ENCODE measurements at regions not wholly inside any gene's neighbourhood (a gene's known extent, or its start where the extent isn't known, plus 50 kb on each side); places are given as distances from the start of the nearest gene placed in this dataset.

DNA sequence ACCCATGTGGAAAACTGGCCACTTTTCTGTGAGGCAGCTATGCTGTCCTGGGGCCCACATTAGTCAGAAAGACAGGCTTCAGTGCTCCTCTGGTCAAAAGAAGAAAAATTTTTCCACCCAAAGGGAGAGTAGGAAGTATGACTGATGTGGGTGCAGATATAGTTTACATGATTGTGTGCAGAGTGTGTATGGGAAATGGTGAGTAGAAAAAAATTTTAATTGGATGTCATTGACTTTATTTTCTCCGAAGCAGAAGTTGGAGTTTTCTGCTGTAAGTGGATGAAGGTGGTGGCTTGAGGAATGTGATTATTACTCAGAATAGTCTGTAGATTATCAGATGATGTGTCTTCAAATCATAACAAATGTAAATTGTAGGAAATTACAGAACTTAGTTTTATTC, 241.5 kb upstream of the IGFBP7 start:
- no peaks in the 10 kb centered on the region for H4K20me1 ChIP-seq (ENCODE audit: insufficient read depth, low read length)
- TF ChIP-seq PAX8 (CRISPR knock-in tag; IDR thresholded peaks at IDR 0.05; ENCODE audit: borderline replicate concordance), result no peak
- TF ChIP-seq, protein P1, sequence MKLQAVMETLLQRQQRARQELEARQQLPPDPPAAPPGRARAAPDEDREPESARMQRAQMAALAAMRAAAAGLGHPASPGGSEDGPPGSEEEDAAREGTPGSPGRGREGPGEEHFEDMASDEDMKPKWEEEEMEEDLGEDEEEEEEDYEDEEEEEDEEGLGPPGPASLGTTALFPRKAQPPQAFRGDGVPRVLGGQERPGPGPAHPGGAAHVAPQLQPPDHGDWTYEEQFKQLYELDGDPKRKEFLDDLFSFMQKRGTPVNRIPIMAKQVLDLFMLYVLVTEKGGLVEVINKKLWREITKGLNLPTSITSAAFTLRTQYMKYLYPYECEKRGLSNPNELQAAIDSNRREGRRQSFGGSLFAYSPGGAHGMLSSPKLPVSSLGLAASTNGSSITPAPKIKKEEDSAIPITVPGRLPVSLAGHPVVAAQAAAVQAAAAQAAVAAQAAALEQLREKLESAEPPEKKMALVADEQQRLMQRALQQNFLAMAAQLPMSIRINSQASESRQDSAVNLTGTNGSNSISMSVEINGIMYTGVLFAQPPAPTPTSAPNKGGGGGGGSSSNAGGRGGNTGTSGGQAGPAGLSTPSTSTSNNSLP (IDR thresholded peaks at IDR 0.05; ENCODE audit: low read depth, low read length), result no peak
- TF ChIP-seq RBFOX2 (IDR thresholded peaks at IDR 0.05; ENCODE audit: low read depth, low read length), result no peak
- TF ChIP-seq DNMT1 (CRISPR knock-in tag; IDR thresholded peaks at IDR 0.05), result no peak
- TF ChIP-seq CHD2 (IDR thresholded peaks at IDR 0.05; ENCODE audit: low read depth, low read length), result no peak
- no peak for TF ChIP-seq ZSCAN12 (CRISPR knock-in tag; IDR thresholded peaks at IDR 0.05)
- TF ChIP-seq HMGA1 (CRISPR knock-in tag; conservative IDR thresholded peaks at IDR 0.05), result no peak
- TF ChIP-seq, protein P2, sequence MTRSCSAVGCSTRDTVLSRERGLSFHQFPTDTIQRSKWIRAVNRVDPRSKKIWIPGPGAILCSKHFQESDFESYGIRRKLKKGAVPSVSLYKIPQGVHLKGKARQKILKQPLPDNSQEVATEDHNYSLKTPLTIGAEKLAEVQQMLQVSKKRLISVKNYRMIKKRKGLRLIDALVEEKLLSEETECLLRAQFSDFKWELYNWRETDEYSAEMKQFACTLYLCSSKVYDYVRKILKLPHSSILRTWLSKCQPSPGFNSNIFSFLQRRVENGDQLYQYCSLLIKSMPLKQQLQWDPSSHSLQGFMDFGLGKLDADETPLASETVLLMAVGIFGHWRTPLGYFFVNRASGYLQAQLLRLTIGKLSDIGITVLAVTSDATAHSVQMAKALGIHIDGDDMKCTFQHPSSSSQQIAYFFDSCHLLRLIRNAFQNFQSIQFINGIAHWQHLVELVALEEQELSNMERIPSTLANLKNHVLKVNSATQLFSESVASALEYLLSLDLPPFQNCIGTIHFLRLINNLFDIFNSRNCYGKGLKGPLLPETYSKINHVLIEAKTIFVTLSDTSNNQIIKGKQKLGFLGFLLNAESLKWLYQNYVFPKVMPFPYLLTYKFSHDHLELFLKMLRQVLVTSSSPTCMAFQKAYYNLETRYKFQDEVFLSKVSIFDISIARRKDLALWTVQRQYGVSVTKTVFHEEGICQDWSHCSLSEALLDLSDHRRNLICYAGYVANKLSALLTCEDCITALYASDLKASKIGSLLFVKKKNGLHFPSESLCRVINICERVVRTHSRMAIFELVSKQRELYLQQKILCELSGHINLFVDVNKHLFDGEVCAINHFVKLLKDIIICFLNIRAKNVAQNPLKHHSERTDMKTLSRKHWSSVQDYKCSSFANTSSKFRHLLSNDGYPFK (CRISPR knock-in tag; IDR thresholded peaks at IDR 0.05; ENCODE audit: borderline replicate concordance), result no peak
- no peak for TF ChIP-seq EHMT2 (IDR thresholded peaks at IDR 0.05; ENCODE audit: borderline replicate concordance, low read depth, low read length)
- no peak for TF ChIP-seq HNRNPLL (IDR thresholded peaks at IDR 0.05; ENCODE audit: low read depth, low read length, poor library complexity, severe bottlenecking)
- TF ChIP-seq JARID2 (CRISPR knock-in tag; IDR thresholded peaks at IDR 0.05; ENCODE audit: insufficient replicate concordance), result no peak
- no peak for TF ChIP-seq CHD4 (IDR thresholded peaks at IDR 0.05; ENCODE audit: borderline replicate concordance, low read length)
- no peak for TF ChIP-seq DNMT3B (CRISPR knock-in tag; conservative IDR thresholded peaks at IDR 0.05)
- H3K79me2 ChIP-seq (ENCODE audit: insufficient read depth, low read length), result no peaks in the 10 kb centered on the region
- no peak overlapping the region for H3K9ac ChIP-seq (ENCODE audit: insufficient read depth, low read depth, low read length)
- H3K4me3 ChIP-seq (replicated peaks in 1 of 3; ENCODE audit: insufficient read depth in 1 of 3, low read depth in 2 of 3, low read length in 3 of 3), result no peak overlapping the region
- no peaks in the 10 kb centered on the region for H3K9me3 ChIP-seq (ENCODE audit: low read length)
- ChIA-PET CTCF (ENCODE audit: low intra/inter-chr PET ratio, low total read pairs) (no interaction called here), POLR2A (no interaction called here)
- FAIRE-seq (no peak), DNase-seq (ENCODE audit: low spot score) (no peak), ATAC-seq (no peak)
- intact Hi-C loops (cut with micrococcal nuclease; ENCODE audit: unreplicated experiment) (no loop called here), in situ Hi-C loops (cut with HindIII; ENCODE audit: extremely low pct_ligation_motif_present, low pct_unique_long_range_greater_than_20kb) (no loop called here)
- H3K27me3 ChIP-seq (ENCODE audit: control insufficient read depth in 1 of 2, insufficient read depth in 2 of 2, low read length in 2 of 2), result no peaks in the 10 kb centered on the region
- H3K4me1 ChIP-seq (ENCODE audit: insufficient read depth, low read length), result no peaks in the 10 kb centered on the region
- 0% methylated on average over 1 of the region's 1 CpG for WGBS (ENCODE audit: low lambda C conversion rate)
- no peak overlapping the region for H3K27ac ChIP-seq (ENCODE audit: extremely low read length, insufficient read depth, low read length)
- no peak overlapping the region for H3K4me2 ChIP-seq (ENCODE audit: low read depth, low read length)
- no TSS peak for BruUV-seq (replicated peaks)
- H2AFZ ChIP-seq (ENCODE audit: low read length), result no peak overlapping the region
- H3K36me3 ChIP-seq (replicated peaks in 1 of 2; ENCODE audit: control insufficient read depth in 1 of 2, insufficient read depth in 2 of 2, low read length in 2 of 2), result no peaks in the 10 kb centered on the region

All from HepG2 (cell line).